ENCODE measurements at regions not wholly inside any gene's neighbourhood (a gene's known extent, or its start where the extent isn't known, plus 50 kb on each side); places are given as distances from the start of the nearest gene placed in this dataset.

GRCh38 chr14:84162633-84163032 lies 1367.3 kb upstream of the FLRT2 start:
- no peak for TF ChIP-seq POLR2A (IDR thresholded peaks at IDR 0.05; ENCODE audit: low read depth, low read length)
- no peak for FAIRE-seq
- DNase-seq (ENCODE audit: insufficient read length, low spot score), result no peak

GRCh38 chr14:84167026-84167425 lies 1362.9 kb upstream of the FLRT2 start:
- FAIRE-seq, result no peak
- TF ChIP-seq POLR2A (IDR thresholded peaks at IDR 0.05; ENCODE audit: low read depth, low read length), result no peak
- no peak for DNase-seq (ENCODE audit: insufficient read length, low spot score)

DNA sequence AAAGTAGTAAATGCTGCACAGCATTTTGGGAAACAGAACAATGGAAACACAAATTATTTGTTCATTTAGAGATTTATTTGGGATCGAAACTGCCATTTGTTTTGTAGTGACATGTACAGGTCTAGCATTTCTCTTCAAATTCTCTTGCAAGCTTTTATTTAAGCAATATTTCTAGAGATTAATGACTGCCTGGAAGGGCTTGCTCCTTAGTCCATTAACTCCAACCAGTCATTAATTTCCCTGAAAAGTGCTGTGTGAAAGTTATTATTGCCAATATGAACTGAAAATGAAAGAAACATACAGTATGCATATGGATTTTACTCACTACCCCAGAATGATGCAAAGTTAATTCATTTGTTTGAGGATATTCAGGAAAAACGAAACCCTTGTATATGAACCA lies 1349.6 kb upstream of the FLRT2 start:
- FAIRE-seq (no peak), DNase-seq (ENCODE audit: insufficient read length, low spot score) (no peak)
- TF ChIP-seq POLR2A (IDR thresholded peaks at IDR 0.05; ENCODE audit: low read depth, low read length), result no peak

DNA sequence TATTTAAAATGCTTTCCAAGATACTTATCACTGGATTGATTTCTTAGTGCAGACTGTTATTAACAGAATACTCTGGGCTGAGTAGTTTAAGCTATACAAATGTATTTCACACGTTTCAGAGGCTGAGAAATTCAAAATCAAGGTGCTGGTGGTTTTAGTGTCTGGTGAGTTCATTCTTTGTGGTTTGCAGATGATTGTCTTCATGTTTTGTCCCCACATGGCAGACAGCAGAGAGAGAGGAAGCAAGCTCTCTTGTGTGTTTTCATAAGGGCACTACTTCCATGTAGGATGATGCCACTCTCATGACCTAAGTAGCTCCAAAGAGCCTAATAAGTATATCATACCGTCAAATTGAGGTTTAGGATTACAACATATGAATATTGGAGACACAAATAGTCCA lies 1348.9 kb upstream of the FLRT2 start:
- DNase-seq (ENCODE audit: insufficient read length, low spot score) (no peak), FAIRE-seq (no peak)
- TF ChIP-seq POLR2A (IDR thresholded peaks at IDR 0.05; ENCODE audit: low read depth, low read length), result no peak

GRCh38 chr14:84195514-84195913 lies 1334.4 kb upstream of the FLRT2 start:
- TF ChIP-seq POLR2A (IDR thresholded peaks at IDR 0.05; ENCODE audit: low read depth, low read length), result no peak
- DNase-seq (ENCODE audit: insufficient read length, low spot score) (no peak), FAIRE-seq (no peak)

- no peak for TF ChIP-seq POLR2A (IDR thresholded peaks at IDR 0.05; ENCODE audit: low read depth, low read length)
- no peak for DNase-seq (ENCODE audit: insufficient read length, low spot score)
- FAIRE-seq, result no peak
Measured at GRCh38 chr14:84197704-84198103, 1332.2 kb upstream of the FLRT2 start.

DNA sequence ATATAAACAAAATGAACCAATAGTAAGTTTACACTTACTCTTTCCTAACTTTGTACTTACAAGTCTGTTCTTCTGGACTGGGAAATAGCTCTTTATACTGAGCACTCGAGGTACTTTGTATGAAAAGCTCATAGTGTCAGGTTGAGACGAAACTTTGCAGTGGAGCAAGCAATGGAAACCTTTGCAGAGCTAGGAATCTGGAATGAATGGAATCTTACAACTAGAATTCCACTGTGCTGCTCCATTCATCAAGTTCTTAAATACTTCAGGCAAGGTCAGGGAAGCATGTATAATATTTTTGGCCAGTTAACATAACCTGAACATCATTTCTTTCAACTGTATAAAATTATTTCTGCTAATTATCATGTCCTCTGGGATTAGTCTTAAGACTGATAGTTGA lies 1327.5 kb upstream of the FLRT2 start:
- DNase-seq (ENCODE audit: insufficient read length, low spot score), result no peak
- no peak for FAIRE-seq
- no peak for TF ChIP-seq POLR2A (IDR thresholded peaks at IDR 0.05; ENCODE audit: low read depth, low read length)

- FAIRE-seq (no peak), DNase-seq (ENCODE audit: insufficient read length, low spot score) (no peak)
- no peak for TF ChIP-seq POLR2A (IDR thresholded peaks at IDR 0.05; ENCODE audit: low read depth, low read length)
Measured at GRCh38 chr14:84203896-84204295, 1326.0 kb upstream of the FLRT2 start.

GRCh38 chr14:84208451-84208850 lies 1321.5 kb upstream of the FLRT2 start:
- no peak for TF ChIP-seq POLR2A (IDR thresholded peaks at IDR 0.05; ENCODE audit: low read depth, low read length)
- FAIRE-seq, result no peak
- no peak for DNase-seq (ENCODE audit: insufficient read length, low spot score)

DNA sequence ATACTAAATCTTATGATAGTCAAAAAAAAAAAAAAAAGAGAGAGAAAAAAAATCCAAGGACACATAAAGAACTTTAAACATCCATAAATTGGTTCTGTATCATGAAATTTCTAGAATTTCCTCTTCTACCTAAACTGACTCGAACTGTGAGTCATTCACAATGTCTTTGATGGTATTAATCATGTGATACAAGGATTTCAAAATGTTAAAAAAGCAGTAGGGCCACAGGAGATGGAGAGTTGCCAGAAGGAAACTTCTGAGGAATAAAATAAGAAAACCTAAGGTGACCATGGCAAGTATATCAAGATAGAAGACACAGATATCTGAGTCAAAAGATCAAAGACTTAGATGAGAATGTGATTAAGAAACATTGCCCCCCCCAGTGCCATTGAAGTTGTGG lies 1320.9 kb upstream of the FLRT2 start:
- DNase-seq (ENCODE audit: insufficient read length, low spot score) (no peak), FAIRE-seq (no peak)
- TF ChIP-seq POLR2A (IDR thresholded peaks at IDR 0.05; ENCODE audit: low read depth, low read length), result no peak

GRCh38 chr14:84217066-84217465 lies 1312.9 kb upstream of the FLRT2 start:
- FAIRE-seq (no peak), DNase-seq (ENCODE audit: insufficient read length, low spot score) (no peak)
- no peak for TF ChIP-seq POLR2A (IDR thresholded peaks at IDR 0.05; ENCODE audit: low read depth, low read length)

GRCh38 chr14:84225268-84225667 lies 1304.7 kb upstream of the FLRT2 start:
- TF ChIP-seq POLR2A (IDR thresholded peaks at IDR 0.05; ENCODE audit: low read depth, low read length), result no peak
- FAIRE-seq, result no peak
- no peak for DNase-seq (ENCODE audit: insufficient read length, low spot score)

DNA sequence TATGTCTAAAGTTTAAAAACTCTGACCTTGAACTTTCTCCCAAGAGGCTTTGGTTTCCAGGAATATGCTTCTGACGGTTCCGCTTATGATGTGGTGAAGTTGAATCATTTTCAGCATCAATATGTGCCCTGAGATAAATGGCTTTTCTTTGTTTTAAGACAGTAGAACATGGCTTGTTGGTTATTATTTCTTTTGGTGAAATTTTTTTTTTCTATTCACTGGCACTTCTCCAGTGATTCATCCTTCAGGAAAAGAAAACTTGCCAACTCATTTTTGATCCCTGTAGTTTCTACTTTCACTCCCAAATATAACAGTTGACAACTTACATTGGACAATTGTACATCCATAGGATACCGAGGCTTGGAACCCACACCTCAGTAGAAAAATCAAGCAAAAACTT lies 1301.2 kb upstream of the FLRT2 start:
- FAIRE-seq (no peak), DNase-seq (ENCODE audit: insufficient read length, low spot score) (no peak)
- no peak for TF ChIP-seq POLR2A (IDR thresholded peaks at IDR 0.05; ENCODE audit: low read depth, low read length)

- FAIRE-seq (no peak), DNase-seq (ENCODE audit: insufficient read length, low spot score) (no peak)
- TF ChIP-seq POLR2A (IDR thresholded peaks at IDR 0.05; ENCODE audit: low read depth, low read length), result no peak
Measured at GRCh38 chr14:84234281-84234680, 1295.7 kb upstream of the FLRT2 start.

- no peak for FAIRE-seq
- TF ChIP-seq POLR2A (IDR thresholded peaks at IDR 0.05; ENCODE audit: low read depth, low read length), result no peak
- no peak for DNase-seq (ENCODE audit: insufficient read length, low spot score)
Measured at GRCh38 chr14:84236290-84236689, 1293.7 kb upstream of the FLRT2 start.

- no peak for DNase-seq (ENCODE audit: insufficient read length, low spot score)
- no peak for TF ChIP-seq POLR2A (IDR thresholded peaks at IDR 0.05; ENCODE audit: low read depth, low read length)
- FAIRE-seq, result no peak
Measured at GRCh38 chr14:84237881-84238280, 1292.1 kb upstream of the FLRT2 start.

Data from H54 (cell line).